ENCODE measurements at regions not wholly inside any gene's neighbourhood (a gene's known extent, or its start where the extent isn't known, plus 50 kb on each side); places are given as distances from the start of the nearest gene placed in this dataset.
"Not testable (repeated sequence)": the region's sequence is repeated elsewhere in the genome, so short reads cannot be mapped to it uniquely, and the experiment has no call there.

DNA sequence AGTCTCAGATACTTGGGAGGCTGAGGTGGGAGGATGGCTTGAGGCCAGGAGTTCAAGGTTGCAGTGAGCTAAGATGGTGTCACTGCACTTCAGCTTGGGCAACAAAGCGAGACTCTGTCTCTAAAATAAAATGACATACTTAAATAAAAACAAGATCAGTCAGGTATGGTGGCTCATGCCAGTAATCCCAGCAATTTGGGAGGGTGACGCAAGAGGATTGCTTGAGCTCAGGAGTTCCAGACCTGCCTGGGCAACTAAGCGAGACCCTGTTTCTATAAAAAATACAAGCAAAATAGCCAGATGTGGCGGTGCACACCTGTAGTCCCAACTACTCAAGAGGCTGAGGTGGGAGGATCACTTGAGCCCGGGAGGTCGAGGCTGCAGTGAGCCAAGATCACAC lies 149.6 kb downstream of the ZFP64 start:
- Mint-ChIP-seq H3K4me1 (ENCODE audit: low read depth, unreplicated experiment) (peaks cover 14% of the 10 kb centered on the region), H3K36me3 (ENCODE audit: insufficient read depth, unreplicated experiment) (no peaks in the 10 kb centered on the region), H3K27ac (ENCODE audit: unreplicated experiment) (no peak overlapping the region), H3K4me3 (ENCODE audit: unreplicated experiment) (no peak overlapping the region), H3K9me3 (ENCODE audit: unreplicated experiment) (no peaks in the 10 kb centered on the region), H3K27me3 (ENCODE audit: insufficient read depth, unreplicated experiment) (no peaks in the 10 kb centered on the region)
- Histone ChIP-seq H3K9me3 (no peaks in the 10 kb centered on the region), H3K4me1 (peaks cover 12% of the 10 kb centered on the region), H3K27me3 (replicated peaks; ENCODE audit: control insufficient read depth, insufficient read depth, low read length) (no peaks in the 10 kb centered on the region), H3K4me3 (ENCODE audit: low read depth, low read length) (no peak overlapping the region), H3K36me3 (ENCODE audit: control insufficient read depth, insufficient read depth, low read length) (no peaks in the 10 kb centered on the region)
- intact Hi-C loops (cut with micrococcal nuclease; ENCODE audit: unreplicated experiment), result no loop called here
- ChIA-PET CTCF (interaction anchor here (0.6 to 1.2 kb wide), 2 partner anchors 19 to 267 kb away, joined by 5 to 9 read pairs; no protein-coding TSS in a partner anchor), POLR2A (no interaction called here)
- TF ChIP-seq, protein P1, sequence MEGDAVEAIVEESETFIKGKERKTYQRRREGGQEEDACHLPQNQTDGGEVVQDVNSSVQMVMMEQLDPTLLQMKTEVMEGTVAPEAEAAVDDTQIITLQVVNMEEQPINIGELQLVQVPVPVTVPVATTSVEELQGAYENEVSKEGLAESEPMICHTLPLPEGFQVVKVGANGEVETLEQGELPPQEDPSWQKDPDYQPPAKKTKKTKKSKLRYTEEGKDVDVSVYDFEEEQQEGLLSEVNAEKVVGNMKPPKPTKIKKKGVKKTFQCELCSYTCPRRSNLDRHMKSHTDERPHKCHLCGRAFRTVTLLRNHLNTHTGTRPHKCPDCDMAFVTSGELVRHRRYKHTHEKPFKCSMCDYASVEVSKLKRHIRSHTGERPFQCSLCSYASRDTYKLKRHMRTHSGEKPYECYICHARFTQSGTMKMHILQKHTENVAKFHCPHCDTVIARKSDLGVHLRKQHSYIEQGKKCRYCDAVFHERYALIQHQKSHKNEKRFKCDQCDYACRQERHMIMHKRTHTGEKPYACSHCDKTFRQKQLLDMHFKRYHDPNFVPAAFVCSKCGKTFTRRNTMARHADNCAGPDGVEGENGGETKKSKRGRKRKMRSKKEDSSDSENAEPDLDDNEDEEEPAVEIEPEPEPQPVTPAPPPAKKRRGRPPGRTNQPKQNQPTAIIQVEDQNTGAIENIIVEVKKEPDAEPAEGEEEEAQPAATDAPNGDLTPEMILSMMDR (IDR thresholded peaks at IDR 0.05; ENCODE audit: insufficient read depth in 1 of 2, low read depth in 1 of 2, low read length in 1 of 2, severe bottlenecking in 1 of 2, unreplicated experiment in 1 of 2), result no peak
- no peak for DNase-seq
- BruUV-seq (replicated peaks), result no TSS peak

DNA sequence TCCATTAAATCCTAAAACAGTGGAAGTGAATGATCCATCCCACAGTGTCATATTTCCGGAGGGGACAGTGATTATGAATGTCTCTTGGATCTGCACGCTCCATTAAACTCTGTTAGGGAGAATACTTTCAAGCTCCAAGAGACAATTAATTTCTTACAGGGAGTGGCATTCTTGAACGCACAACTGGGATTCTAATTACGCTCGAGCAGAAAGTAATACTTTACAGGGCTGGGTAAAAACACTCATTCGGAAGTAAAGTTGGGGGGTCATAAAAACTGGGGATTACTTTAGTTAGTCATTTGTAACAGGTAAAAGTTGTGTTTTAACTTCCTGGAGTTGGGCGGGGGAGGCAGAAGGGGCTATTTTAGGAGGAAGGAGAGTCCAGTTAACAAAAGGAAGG lies 151.8 kb downstream of the ZFP64 start:
- POLR2A ChIA-PET, result no interaction called here
- Histone ChIP-seq H3K4me1 (peaks cover 12% of the 10 kb centered on the region), H3K27me3 (replicated peaks; ENCODE audit: control insufficient read depth, insufficient read depth, low read length) (no peaks in the 10 kb centered on the region), H3K9me3 (no peaks in the 10 kb centered on the region), H3K36me3 (ENCODE audit: control insufficient read depth, insufficient read depth, low read length) (no peaks in the 10 kb centered on the region), H3K4me3 (ENCODE audit: low read depth, low read length) (no peak overlapping the region)
- no TSS peak for BruUV-seq (replicated peaks)
- Mint-ChIP-seq H3K36me3 (ENCODE audit: insufficient read depth, unreplicated experiment) (no peaks in the 10 kb centered on the region), H3K27me3 (ENCODE audit: insufficient read depth, unreplicated experiment) (no peaks in the 10 kb centered on the region), H3K27ac (ENCODE audit: unreplicated experiment) (peak overlapping the region; percentile 33), H3K4me1 (ENCODE audit: low read depth, unreplicated experiment) (peaks cover 14% of the 10 kb centered on the region), H3K4me3 (ENCODE audit: unreplicated experiment) (no peak overlapping the region), H3K9me3 (ENCODE audit: unreplicated experiment) (no peaks in the 10 kb centered on the region)
- intact Hi-C loops (cut with micrococcal nuclease; ENCODE audit: unreplicated experiment), result no loop called here
- DNase-seq, result no peak
- TF ChIP-seq, protein P1 (IDR thresholded peaks at IDR 0.05; ENCODE audit: insufficient read depth in 1 of 2, low read depth in 1 of 2, low read length in 1 of 2, severe bottlenecking in 1 of 2, unreplicated experiment in 1 of 2), result no peak
- CTCF ChIA-PET, result no interaction called here

DNA sequence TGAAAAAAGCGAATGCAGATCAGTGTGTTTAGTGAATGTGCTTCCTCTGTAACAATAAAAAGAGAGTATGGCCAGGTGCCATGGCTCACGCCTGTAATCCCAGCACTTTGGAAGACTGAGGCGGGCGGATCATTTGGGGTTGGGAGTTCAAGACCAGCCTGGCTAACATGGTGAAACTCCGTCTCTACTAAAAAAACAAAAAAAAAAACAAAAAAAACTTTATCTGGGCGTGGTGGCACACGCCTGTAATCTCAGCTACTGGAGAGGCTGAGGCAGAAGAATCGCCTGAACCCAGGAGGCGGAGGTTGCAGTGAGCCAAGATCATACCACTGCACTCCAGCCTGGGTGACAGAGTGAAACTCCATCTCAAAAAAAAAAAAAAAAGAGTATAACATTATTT lies 152.9 kb downstream of the ZFP64 start:
- H3K9me3 Mint-ChIP-seq (ENCODE audit: unreplicated experiment); H3K27me3 Mint-ChIP-seq (ENCODE audit: insufficient read depth, unreplicated experiment); BruUV-seq (replicated peaks); H3K4me3 Mint-ChIP-seq (ENCODE audit: unreplicated experiment); POLR2A ChIA-PET; H3K36me3 Mint-ChIP-seq (ENCODE audit: insufficient read depth, unreplicated experiment); H3K9me3 ChIP-seq; H3K4me3 ChIP-seq (ENCODE audit: low read depth, low read length); H3K27me3 ChIP-seq (replicated peaks; ENCODE audit: control insufficient read depth, insufficient read depth, low read length); H3K36me3 ChIP-seq (ENCODE audit: control insufficient read depth, insufficient read depth, low read length); intact Hi-C loops (cut with micrococcal nuclease; ENCODE audit: unreplicated experiment); DNase-seq; H3K27ac Mint-ChIP-seq (ENCODE audit: unreplicated experiment): not testable (repeated sequence)
- CTCF ChIA-PET, result interaction anchor here (1.0 kb wide), 1 partner anchor 238 kb away, joined by 4 read pairs; no protein-coding TSS in a partner anchor
- H3K4me1 ChIP-seq, result peaks cover 16% of the 10 kb centered on the region
- H3K4me1 Mint-ChIP-seq (ENCODE audit: low read depth, unreplicated experiment), result peaks cover 19% of the 10 kb centered on the region

DNA sequence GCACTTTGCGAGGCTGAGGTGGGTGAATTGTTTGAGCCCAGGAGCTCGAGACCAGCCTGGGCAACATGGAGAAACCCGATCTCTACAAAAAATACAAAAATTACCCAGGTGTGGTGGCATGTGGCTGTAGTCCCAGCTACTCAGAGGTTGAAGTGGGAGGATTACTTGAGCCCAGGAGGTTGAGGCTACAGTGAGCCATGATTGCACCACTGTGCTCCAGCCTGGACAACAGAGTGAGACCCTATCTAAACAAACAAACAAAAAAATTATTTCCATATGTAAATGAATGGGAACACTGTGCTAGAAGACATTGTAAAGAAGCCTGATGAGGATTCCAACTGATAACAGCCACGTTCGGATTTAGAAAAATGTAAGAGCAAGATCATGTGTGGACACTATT lies 154.2 kb downstream of the ZFP64 start:
- ChIA-PET POLR2A (no interaction called here), CTCF (interaction anchor here (0.7 kb wide), 1 partner anchor 23 kb away, joined by 3 read pairs; no protein-coding TSS in a partner anchor)
- BruUV-seq (replicated peaks), result no TSS peak

More for the DNA sequence above, 154.2 kb downstream of the ZFP64 start:
- Histone ChIP-seq H3K4me1 (peaks cover 28% of the 10 kb centered on the region), H3K9me3 (no peaks in the 10 kb centered on the region), H3K27me3 (replicated peaks; ENCODE audit: control insufficient read depth, insufficient read depth, low read length) (no peaks in the 10 kb centered on the region), H3K36me3 (ENCODE audit: control insufficient read depth, insufficient read depth, low read length) (no peaks in the 10 kb centered on the region), H3K4me3 (ENCODE audit: low read depth, low read length) (no peak overlapping the region)
- H3K9me3 Mint-ChIP-seq (ENCODE audit: unreplicated experiment), result no peaks in the 10 kb centered on the region
- TF ChIP-seq, protein P1 (IDR thresholded peaks at IDR 0.05; ENCODE audit: insufficient read depth in 1 of 2, low read depth in 1 of 2, low read length in 1 of 2, severe bottlenecking in 1 of 2, unreplicated experiment in 1 of 2), result no peak
- peaks cover 31% of the 10 kb centered on the region for H3K4me1 Mint-ChIP-seq (ENCODE audit: low read depth, unreplicated experiment)
- no peak for DNase-seq
- no peak overlapping the region for H3K27ac Mint-ChIP-seq (ENCODE audit: unreplicated experiment)
- no peaks in the 10 kb centered on the region for H3K36me3 Mint-ChIP-seq (ENCODE audit: insufficient read depth, unreplicated experiment)
- no peaks in the 10 kb centered on the region for H3K27me3 Mint-ChIP-seq (ENCODE audit: insufficient read depth, unreplicated experiment)
- intact Hi-C loops (cut with micrococcal nuclease; ENCODE audit: unreplicated experiment), result no loop called here
- H3K4me3 Mint-ChIP-seq (ENCODE audit: unreplicated experiment), result no peak overlapping the region

Measured in Caco-2 (cell line).